ENCODE measurements at regions not wholly inside any gene's neighbourhood (a gene's known extent, or its start where the extent isn't known, plus 50 kb on each side); places are given as distances from the start of the nearest gene placed in this dataset.

DNA sequence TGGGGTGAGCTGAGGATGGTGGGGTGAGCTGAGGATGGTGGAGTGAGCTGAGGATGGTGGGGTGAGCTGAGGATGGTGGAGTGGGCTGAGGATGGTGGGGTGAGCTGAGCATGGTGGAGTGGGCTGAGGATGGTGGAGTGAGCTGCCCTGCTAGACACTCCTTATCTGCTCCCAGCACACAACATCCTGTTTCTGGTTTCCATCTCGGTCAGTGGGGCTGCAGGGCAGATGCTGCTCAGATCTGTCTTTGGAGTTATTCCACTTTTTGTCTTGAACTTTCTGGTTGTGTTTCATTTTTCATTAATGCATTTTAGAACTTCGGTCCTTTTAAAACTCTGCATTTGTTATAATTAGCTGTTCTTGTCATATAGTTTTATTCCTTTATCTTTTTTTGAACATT lies 67.9 kb upstream of the ANTXRL start:
- TF ChIP-seq POLR2A (IDR thresholded peaks at IDR 0.05; ENCODE audit: low read depth, low read length) (no peak), POLR2AphosphoS5 (IDR thresholded peaks at IDR 0.05; ENCODE audit: low read depth, low read length) (no peak), TAF1 (IDR thresholded peaks at IDR 0.05; ENCODE audit: low read depth, low read length) (no peak)

All from GM12891 (cell line).